ENCODE measurements at regions not wholly inside any gene's neighbourhood (a gene's known extent, or its start where the extent isn't known, plus 50 kb on each side); places are given as distances from the start of the nearest gene placed in this dataset.

GRCh38 chr2:153299809-153300208, 178.8 kb downstream of the RPRM start:
- TF ChIP-seq CTCF (IDR thresholded peaks at IDR 0.05) (no peak), POLR2AphosphoS5 (IDR thresholded peaks at IDR 0.05) (no peak)
